ENCODE measurements at regions not wholly inside any gene's neighbourhood (a gene's known extent, or its start where the extent isn't known, plus 50 kb on each side); places are given as distances from the start of the nearest gene placed in this dataset.

DNA sequence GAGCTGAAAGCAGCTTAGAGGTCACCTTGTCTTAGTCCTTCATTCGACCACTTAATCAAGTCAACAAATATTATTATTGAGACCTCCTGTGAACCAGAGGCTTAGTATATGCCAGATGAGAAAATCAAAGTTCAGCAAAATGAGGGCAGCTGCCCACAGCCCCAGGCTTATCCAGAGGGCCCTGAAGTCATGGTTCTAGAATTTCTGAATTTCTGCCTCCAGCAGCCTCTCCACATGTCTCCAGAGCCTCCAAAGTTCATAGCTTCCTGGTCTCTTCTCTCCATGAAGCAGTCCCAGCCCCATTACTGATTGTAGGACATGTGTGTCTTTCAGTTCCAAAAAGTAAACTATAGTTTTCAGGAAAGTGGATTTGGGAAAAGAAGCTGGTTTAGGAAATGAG lies 96.9 kb upstream of the TSC22D2 start:
- 25% methylated on average over 1 of the region's 1 CpG for WGBS (ENCODE audit: insufficient coverage, low coverage, missing lambda C conversion rate)
- no peak for ATAC-seq
- POLR2A ChIA-PET: no interaction called here
- intact Hi-C loops (cut with micrococcal nuclease): no loop called here
- no peak overlapping the region for H3K9ac ChIP-seq (ENCODE audit: insufficient read depth in 1 of 2, low read depth in 2 of 2, low read length in 2 of 2)
- no peak for DNase-seq (ENCODE audit: extremely low read depth in 1 of 4, low spot score in 3 of 4)
- no peaks in the 10 kb centered on the region; a peak in 1 of 5 replicates for H3K27me3 ChIP-seq (ENCODE audit: control insufficient read depth in 2 of 2, insufficient read depth in 2 of 2, low read length in 2 of 2)
- no peaks in the 10 kb centered on the region for H4K20me1 ChIP-seq (replicated peaks; ENCODE audit: control insufficient read depth, insufficient read depth, low read length)
- in situ Hi-C loops (cut with MboI): no loop called here
- CTCF ChIA-PET (ENCODE audit: low intra/inter-chr PET ratio): no interaction called here
- no peak overlapping the region for H3K27ac ChIP-seq (ENCODE audit: extremely low read depth, low read depth, low read length)
- H3K4me3 ChIP-seq: no peak overlapping the region
- no peaks in the 10 kb centered on the region for H3K9me3 ChIP-seq (replicated peaks; ENCODE audit: control insufficient read depth, insufficient read depth, low read depth, low read length)
- no peak for FAIRE-seq
- no peaks in the 10 kb centered on the region for H3K36me3 ChIP-seq (ENCODE audit: control insufficient read depth, insufficient read depth, low read length)
- no TSS peak for BruUV-seq (replicated peaks)
- H3K4me1 ChIP-seq (replicated peaks in 1 of 2; ENCODE audit: control insufficient read depth in 2 of 2, insufficient read depth in 2 of 2, low read length in 2 of 2): peaks cover 0 to 10% of the 10 kb centered on the region in 2 experiments; a peak in 4 of 5 replicates
- no peak overlapping the region for H3K4me2 ChIP-seq (ENCODE audit: insufficient read depth, low read length)
- no peak overlapping the region for H2AFZ ChIP-seq (ENCODE audit: low read depth, low read length)
- TF ChIP-seq POU5F1 (IDR thresholded peaks at IDR 0.05; ENCODE audit: borderline replicate concordance, low read depth, low read length, partially characterized antibody) (no peak), MTF1 (CRISPR knock-in tag; IDR thresholded peaks at IDR 0.05; ENCODE audit: borderline replicate concordance) (no peak), TGIF2 (CRISPR knock-in tag; IDR thresholded peaks at IDR 0.05) (no peak), POLR2G (IDR thresholded peaks at IDR 0.05; ENCODE audit: low read depth, low read length) (no peak), PHF8 (IDR thresholded peaks at IDR 0.05; ENCODE audit: borderline replicate concordance, low read length) (no peak)
- H3K79me2 ChIP-seq (ENCODE audit: control insufficient read depth, insufficient read depth, low read length): no peaks in the 10 kb centered on the region
- H3K9me1 ChIP-seq (ENCODE audit: control insufficient read depth, insufficient read depth, low read length): no peaks in the 10 kb centered on the region

DNA sequence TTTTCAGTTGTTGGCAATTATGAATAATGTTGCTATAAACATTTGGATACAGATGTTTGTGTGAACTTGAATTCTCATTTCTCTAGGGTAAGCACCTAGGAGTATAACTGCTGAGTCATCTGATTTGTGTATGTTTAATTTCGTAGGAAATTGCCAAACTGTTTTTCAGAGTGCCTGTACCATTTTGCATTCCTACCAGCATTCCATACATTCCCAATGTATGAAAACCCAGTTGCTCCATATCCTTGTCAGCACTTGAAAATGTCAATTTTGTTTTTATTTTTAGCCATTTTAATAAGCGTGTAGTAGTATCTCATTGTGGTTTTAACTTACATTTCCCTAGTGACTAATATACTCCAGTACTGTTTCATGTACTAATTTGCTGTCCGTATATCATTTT lies 98.5 kb upstream of the TSC22D2 start:
- FAIRE-seq: no peak
- POLR2A ChIA-PET: no interaction called here
- H3K4me1 ChIP-seq (replicated peaks in 1 of 2; ENCODE audit: control insufficient read depth in 2 of 2, insufficient read depth in 2 of 2, low read length in 2 of 2): peaks cover 0 to 8% of the 10 kb centered on the region in 2 experiments; a peak in 4 of 5 replicates
- TF ChIP-seq TBP (optimal IDR thresholded peaks at IDR 0.05; ENCODE audit: low read depth, low read length): no peak
- TF ChIP-seq HLTF (IDR thresholded peaks at IDR 0.05): no peak
- no peak for TF ChIP-seq ASH1L (IDR thresholded peaks at IDR 0.05; ENCODE audit: borderline replicate concordance, low read depth, partially characterized antibody)
- TF ChIP-seq, protein P1, sequence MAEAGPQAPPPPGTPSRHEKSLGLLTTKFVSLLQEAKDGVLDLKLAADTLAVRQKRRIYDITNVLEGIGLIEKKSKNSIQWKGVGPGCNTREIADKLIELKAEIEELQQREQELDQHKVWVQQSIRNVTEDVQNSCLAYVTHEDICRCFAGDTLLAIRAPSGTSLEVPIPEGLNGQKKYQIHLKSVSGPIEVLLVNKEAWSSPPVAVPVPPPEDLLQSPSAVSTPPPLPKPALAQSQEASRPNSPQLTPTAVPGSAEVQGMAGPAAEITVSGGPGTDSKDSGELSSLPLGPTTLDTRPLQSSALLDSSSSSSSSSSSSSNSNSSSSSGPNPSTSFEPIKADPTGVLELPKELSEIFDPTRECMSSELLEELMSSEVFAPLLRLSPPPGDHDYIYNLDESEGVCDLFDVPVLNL (CRISPR knock-in tag; IDR thresholded peaks at IDR 0.05; ENCODE audit: low read depth): no peak
- TF ChIP-seq, protein P2, sequence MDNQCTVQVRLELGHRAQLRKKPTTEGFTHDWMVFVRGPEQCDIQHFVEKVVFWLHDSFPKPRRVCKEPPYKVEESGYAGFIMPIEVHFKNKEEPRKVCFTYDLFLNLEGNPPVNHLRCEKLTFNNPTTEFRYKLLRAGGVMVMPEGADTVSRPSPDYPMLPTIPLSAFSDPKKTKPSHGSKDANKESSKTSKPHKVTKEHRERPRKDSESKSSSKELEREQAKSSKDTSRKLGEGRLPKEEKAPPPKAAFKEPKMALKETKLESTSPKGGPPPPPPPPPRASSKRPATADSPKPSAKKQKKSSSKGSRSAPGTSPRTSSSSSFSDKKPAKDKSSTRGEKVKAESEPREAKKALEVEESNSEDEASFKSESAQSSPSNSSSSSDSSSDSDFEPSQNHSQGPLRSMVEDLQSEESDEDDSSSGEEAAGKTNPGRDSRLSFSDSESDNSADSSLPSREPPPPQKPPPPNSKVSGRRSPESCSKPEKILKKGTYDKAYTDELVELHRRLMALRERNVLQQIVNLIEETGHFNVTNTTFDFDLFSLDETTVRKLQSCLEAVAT (IDR thresholded peaks at IDR 0.05): no peak
- TF ChIP-seq RBM15 (IDR thresholded peaks at IDR 0.05; ENCODE audit: insufficient read depth, low read length): no peak
- TF ChIP-seq POLR2G (IDR thresholded peaks at IDR 0.05; ENCODE audit: low read depth, low read length): no peak
- no peak for TF ChIP-seq NCOA2 (IDR thresholded peaks at IDR 0.05; ENCODE audit: partially characterized antibody in 2 of 2)
- TF ChIP-seq, protein P3, sequence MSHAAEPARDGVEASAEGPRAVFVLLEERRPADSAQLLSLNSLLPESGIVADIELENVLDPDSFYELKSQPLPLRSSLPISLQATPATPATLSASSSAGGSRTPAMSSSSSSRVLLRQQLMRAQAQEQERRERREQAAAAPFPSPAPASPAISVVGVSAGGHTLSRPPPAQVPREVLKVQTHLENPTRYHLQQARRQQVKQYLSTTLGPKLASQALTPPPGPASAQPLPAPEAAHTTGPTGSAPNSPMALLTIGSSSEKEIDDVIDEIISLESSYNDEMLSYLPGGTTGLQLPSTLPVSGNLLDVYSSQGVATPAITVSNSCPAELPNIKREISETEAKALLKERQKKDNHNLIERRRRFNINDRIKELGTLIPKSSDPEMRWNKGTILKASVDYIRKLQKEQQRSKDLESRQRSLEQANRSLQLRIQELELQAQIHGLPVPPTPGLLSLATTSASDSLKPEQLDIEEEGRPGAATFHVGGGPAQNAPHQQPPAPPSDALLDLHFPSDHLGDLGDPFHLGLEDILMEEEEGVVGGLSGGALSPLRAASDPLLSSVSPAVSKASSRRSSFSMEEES (CRISPR knock-in tag; IDR thresholded peaks at IDR 0.05): no peak

More for the DNA sequence above, 98.5 kb upstream of the TSC22D2 start:
- 61% methylated on average over 3 of the region's 3 CpGs for WGBS (ENCODE audit: insufficient coverage, low coverage, missing lambda C conversion rate)
- in situ Hi-C loops (cut with MboI) (no loop called here), intact Hi-C loops (cut with micrococcal nuclease) (no loop called here)
- Histone ChIP-seq H3K9me1 (ENCODE audit: control insufficient read depth, insufficient read depth, low read length) (no peaks in the 10 kb centered on the region), H3K27me3 (ENCODE audit: control insufficient read depth in 2 of 2, insufficient read depth in 2 of 2, low read length in 2 of 2) (no peaks in the 10 kb centered on the region; a peak in 1 of 5 replicates), H3K4me3 (no peak overlapping the region), H3K9ac (ENCODE audit: insufficient read depth in 1 of 2, low read depth in 2 of 2, low read length in 2 of 2) (no peak overlapping the region), H3K9me3 (replicated peaks; ENCODE audit: control insufficient read depth, insufficient read depth, low read depth, low read length) (no peaks in the 10 kb centered on the region), H3K79me2 (ENCODE audit: control insufficient read depth, insufficient read depth, low read length) (no peaks in the 10 kb centered on the region), H3K27ac (ENCODE audit: extremely low read depth, low read depth, low read length) (no peak overlapping the region), H3K36me3 (ENCODE audit: control insufficient read depth, insufficient read depth, low read length) (no peaks in the 10 kb centered on the region), H4K20me1 (replicated peaks; ENCODE audit: control insufficient read depth, insufficient read depth, low read length) (no peaks in the 10 kb centered on the region), H3K4me2 (ENCODE audit: insufficient read depth, low read length) (no peak overlapping the region), H2AFZ (ENCODE audit: low read depth, low read length) (no peak overlapping the region)
- DNase-seq (ENCODE audit: extremely low read depth in 1 of 4, low spot score in 3 of 4): no peak
- CTCF ChIA-PET (ENCODE audit: low intra/inter-chr PET ratio): no interaction called here
- BruUV-seq (replicated peaks): no TSS peak
- ATAC-seq: no peak
